C4-2B (cell line): ENCODE measurements at regions not wholly inside any gene's neighbourhood (a gene's known extent, or its start where the extent isn't known, plus 50 kb on each side); places are given as distances from the start of the nearest gene placed in this dataset.

ENCODE experiments used
- CTCF ChIP-seq: fragments of 450-650 bp; conservative IDR thresholded peaks from 2 replicates; pipeline ENCODE4 v1.5.1; 2017; ENCODE audit warnings: mild to moderate bottlenecking
- ZFX ChIP-seq: fragments of 450-650 bp; IDR thresholded peaks from 2 replicates; pipeline ENCODE4 v1.6.1; 2017

DNA sequence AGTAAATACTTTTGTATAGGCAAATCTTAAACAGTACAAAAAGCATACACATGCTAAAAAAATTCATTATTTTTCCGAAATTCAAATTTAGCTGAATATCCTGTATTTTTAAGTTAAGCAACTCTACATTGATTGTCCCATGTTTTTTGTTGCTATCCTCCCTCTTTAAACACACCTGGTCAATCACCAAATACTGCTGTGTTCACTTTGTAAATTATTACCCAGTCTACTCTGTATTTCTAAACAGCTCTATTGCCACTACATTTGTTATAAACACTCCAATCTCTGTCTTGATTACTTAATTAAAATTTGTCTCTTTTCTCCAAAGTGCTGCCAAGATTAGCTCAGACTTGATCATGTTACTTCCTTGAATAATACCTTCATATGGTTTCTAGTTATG lies 466.5 kb upstream of the GJE1 start:
- TF ChIP-seq CTCF = no peak
- no peak for TF ChIP-seq ZFX
